Hepatocyte (in vitro differentiated cells): ENCODE measurements at regions not wholly inside any gene's neighbourhood (a gene's known extent, or its start where the extent isn't known, plus 50 kb on each side); places are given as distances from the start of the nearest gene placed in this dataset.

Source experiments
- DNase-seq: peaks from one replicate; pipeline ENCODE4 v3.0.0-alpha.2; 2016; ENCODE audit warnings: low spot score
- H2AFZ ChIP-seq: fragments of 200-600 bp; sonication (generic); 2 replicates; pipeline ENCODE4 v1.6.0; 2016; ENCODE audit warnings: antibody characterized with exemption, mild to moderate bottlenecking
- H3K27ac ChIP-seq: fragments of 200-600 bp; sonication (generic); 2 replicates; pipeline ENCODE4 v1.5.1; 2016; ENCODE audit warnings: mild to moderate bottlenecking
- H3K27me3 ChIP-seq: fragments of 200-600 bp; sonication (generic); 2 replicates; pipeline ENCODE4 v1.6.1; 2016
- H3K36me3 ChIP-seq: fragments of 200-600 bp; sonication (generic); replicated peaks from 2 replicates; pipeline ENCODE4 v1.5.1; 2016; ENCODE audit warnings: low read depth; ENCODE audit not compliant: insufficient read depth
- H3K4me1 ChIP-seq: fragments of 200-600 bp; sonication (generic); 2 replicates; pipeline ENCODE4 v1.5.1; 2016; ENCODE audit warnings: mild to moderate bottlenecking, moderate library complexity; ENCODE audit not compliant: insufficient read depth
- H3K4me2 ChIP-seq: fragments of 200-600 bp; sonication (generic); 2 replicates; pipeline ENCODE4 v1.6.0; 2016
- H3K4me3 ChIP-seq: fragments of 200-600 bp; sonication (generic); 2 replicates; pipeline ENCODE4 v1.5.1; 2016; ENCODE audit warnings: mild to moderate bottlenecking
- H3K79me2 ChIP-seq: fragments of 200-600 bp; sonication (generic); 2 replicates; pipeline ENCODE4 v1.6.0; 2017; ENCODE audit warnings: mild to moderate bottlenecking
- H3K9me2 ChIP-seq: fragments of 200-600 bp; sonication (generic); replicated peaks from 2 replicates; pipeline ENCODE4 v1.6.0; 2017; ENCODE audit warnings: mild to moderate bottlenecking; ENCODE audit not compliant: insufficient read depth
- H3K9me3 ChIP-seq: fragments of 200-600 bp; sonication (generic); 2 replicates; pipeline ENCODE4 v1.5.1; 2016; ENCODE audit warnings: low read depth, mild to moderate bottlenecking
- H4K20me1 ChIP-seq: fragments of 200-600 bp; sonication (generic); 2 replicates; pipeline ENCODE4 v1.6.0; 2016; ENCODE audit warnings: mild to moderate bottlenecking; ENCODE audit not compliant: insufficient read depth, poor library complexity, severe bottlenecking
- EZH2 ChIP-seq: fragments of 200-600 bp; sonication (generic); IDR thresholded peaks from 2 replicates; pipeline ENCODE4 v1.6.1; 2016; ENCODE audit warnings: antibody characterized with exemption, mild to moderate bottlenecking, borderline replicate concordance
- EZH2phosphoT487 ChIP-seq: fragments of 200-600 bp; sonication (generic); IDR thresholded peaks from one replicate; pipeline ENCODE4 v1.6.1; 2018; ENCODE audit warnings: antibody characterized with exemption, mild to moderate bottlenecking, low read depth, moderate library complexity; ENCODE audit not compliant: unreplicated experiment, severe bottlenecking
- WGBS: methylation state at CpG from one replicate; pipeline ENCODE4 v1.1.6; 2016; ENCODE audit warnings: low lambda C conversion rate; ENCODE audit errors: missing lambda C conversion rate; 5-methylcytosine and 5-hydroxymethylcytosine counted together
- TF ChIP-seq, protein P1 (sequence below): fragments of 200-600 bp; sonication (generic); IDR thresholded peaks from 2 replicates; pipeline ENCODE4 v1.5.1; 2016; ENCODE audit warnings: antibody characterized with exemption, mild to moderate bottlenecking; ENCODE audit not compliant: poor library complexity

DNA sequence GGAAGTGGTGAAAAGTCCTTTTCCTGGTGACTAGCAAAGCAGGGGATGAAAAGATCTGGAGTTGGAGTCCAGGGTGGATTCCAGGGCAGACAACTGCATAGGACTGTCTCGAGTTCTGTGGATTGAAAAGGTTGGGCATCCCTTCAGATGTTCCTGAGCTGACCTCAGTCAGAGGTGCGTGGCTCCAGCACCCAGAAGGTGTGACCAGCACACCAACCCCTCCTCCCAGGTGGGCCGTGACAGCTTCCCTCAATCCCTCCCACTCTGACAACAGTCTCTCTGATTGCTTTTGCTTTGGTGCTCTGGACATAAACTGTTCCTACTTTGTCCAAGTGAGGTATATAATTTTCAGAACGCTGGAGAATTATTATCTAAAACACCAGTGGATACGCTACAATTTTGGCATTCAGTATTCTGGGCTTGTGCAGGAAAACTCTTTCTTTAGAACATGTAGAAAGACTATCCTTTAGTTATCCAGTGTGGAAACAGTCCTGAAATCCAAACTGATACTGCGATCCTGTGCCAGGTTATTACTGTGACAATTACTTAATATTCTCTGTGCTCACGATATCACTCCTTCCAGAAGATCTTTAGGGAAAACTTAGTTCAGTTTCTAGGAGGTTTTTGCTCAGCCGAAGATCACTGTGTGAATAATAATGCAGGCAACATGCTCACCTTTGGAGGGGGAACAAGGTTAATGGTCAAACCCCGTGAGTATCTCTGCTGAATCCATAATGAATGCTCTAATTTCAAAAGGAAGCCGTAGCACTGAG, 87.9 kb downstream of the DAD1 start:
- Histone ChIP-seq H2AFZ (no peak overlapping the region), H3K9me3 (no peaks in the 10 kb centered on the region), H3K27me3 (no peaks in the 10 kb centered on the region), H3K27ac (no peak overlapping the region), H4K20me1 (no peaks in the 10 kb centered on the region), H3K4me2 (no peak overlapping the region), H3K4me3 (no peak overlapping the region), H3K36me3 (no peaks in the 10 kb centered on the region), H3K9me2 (no peaks in the 10 kb centered on the region), H3K4me1 (no peaks in the 10 kb centered on the region), H3K79me2 (no peaks in the 10 kb centered on the region)
- 75% methylated on average over 10 of the region's 10 CpGs for WGBS
- no peak for DNase-seq
- TF ChIP-seq EZH2phosphoT487 (no peak), EZH2 (no peak)
- TF ChIP-seq, protein P1, sequence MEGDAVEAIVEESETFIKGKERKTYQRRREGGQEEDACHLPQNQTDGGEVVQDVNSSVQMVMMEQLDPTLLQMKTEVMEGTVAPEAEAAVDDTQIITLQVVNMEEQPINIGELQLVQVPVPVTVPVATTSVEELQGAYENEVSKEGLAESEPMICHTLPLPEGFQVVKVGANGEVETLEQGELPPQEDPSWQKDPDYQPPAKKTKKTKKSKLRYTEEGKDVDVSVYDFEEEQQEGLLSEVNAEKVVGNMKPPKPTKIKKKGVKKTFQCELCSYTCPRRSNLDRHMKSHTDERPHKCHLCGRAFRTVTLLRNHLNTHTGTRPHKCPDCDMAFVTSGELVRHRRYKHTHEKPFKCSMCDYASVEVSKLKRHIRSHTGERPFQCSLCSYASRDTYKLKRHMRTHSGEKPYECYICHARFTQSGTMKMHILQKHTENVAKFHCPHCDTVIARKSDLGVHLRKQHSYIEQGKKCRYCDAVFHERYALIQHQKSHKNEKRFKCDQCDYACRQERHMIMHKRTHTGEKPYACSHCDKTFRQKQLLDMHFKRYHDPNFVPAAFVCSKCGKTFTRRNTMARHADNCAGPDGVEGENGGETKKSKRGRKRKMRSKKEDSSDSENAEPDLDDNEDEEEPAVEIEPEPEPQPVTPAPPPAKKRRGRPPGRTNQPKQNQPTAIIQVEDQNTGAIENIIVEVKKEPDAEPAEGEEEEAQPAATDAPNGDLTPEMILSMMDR, result no peak

DNA sequence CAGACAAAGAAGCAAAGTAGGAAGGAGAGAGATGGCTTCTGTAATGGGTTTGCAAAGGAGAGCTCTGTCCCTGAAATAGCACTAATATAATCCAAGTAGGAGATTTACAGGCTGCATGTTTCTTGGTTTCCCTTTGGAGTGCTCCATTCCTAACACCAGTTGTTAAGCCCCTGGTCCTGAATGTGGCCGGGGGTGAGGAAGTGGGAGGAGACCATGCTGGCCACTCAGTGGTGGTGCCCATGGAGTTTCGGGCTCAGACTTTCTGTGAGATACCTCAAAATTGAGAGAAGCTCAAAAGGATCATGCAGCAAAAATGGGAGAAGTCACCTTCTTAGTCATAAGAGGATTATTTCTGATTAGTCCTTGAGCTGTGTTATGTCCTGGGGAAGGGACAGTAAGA, 88.5 kb downstream of the DAD1 start:
- 59% methylated on average over 2 of the region's 2 CpGs for WGBS
- Histone ChIP-seq H4K20me1 (no peaks in the 10 kb centered on the region), H3K4me2 (no peak overlapping the region), H2AFZ (no peak overlapping the region), H3K9me2 (no peaks in the 10 kb centered on the region), H3K4me3 (no peak overlapping the region), H3K27ac (no peak overlapping the region), H3K4me1 (no peaks in the 10 kb centered on the region), H3K27me3 (no peaks in the 10 kb centered on the region), H3K9me3 (no peaks in the 10 kb centered on the region), H3K79me2 (no peaks in the 10 kb centered on the region), H3K36me3 (no peaks in the 10 kb centered on the region)
- TF ChIP-seq EZH2, result no peak
- TF ChIP-seq, protein P1, result no peak
- TF ChIP-seq EZH2phosphoT487, result no peak
- no peak for DNase-seq

DNA sequence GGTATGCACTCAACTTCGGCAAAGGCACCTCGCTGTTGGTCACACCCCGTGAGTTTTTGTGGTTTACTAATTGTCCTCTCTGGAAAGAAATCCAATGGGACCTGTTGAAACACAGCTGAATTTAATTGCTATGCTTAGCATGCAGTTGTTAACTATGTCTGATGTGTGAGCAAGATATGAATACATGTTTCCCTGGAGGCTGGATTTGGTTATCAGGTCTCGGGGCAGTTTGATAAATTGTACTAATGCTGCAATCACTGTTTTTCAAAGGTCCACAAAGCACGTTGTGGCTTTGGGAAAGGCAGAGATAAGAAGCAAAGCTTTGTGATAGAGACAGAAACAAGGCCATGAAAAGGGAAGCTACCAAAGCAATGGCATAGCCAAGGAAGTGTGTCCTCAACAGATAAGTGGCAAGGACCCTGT, 91.3 kb downstream of the DAD1 start:
- no peak overlapping the region for H3K27ac ChIP-seq
- no peak overlapping the region for H3K4me3 ChIP-seq
- H3K9me3 ChIP-seq, result no peaks in the 10 kb centered on the region
- H3K36me3 ChIP-seq, result no peaks in the 10 kb centered on the region
- TF ChIP-seq, protein P1, result no peak
- TF ChIP-seq EZH2, result no peak
- no peak for TF ChIP-seq EZH2phosphoT487
- H4K20me1 ChIP-seq, result no peaks in the 10 kb centered on the region
- WGBS, result 51% methylated on average over 5 of the region's 5 CpGs
- H3K4me1 ChIP-seq, result no peaks in the 10 kb centered on the region
- no peak overlapping the region for H2AFZ ChIP-seq
- H3K9me2 ChIP-seq, result no peaks in the 10 kb centered on the region
- no peaks in the 10 kb centered on the region for H3K79me2 ChIP-seq
- no peak overlapping the region for H3K4me2 ChIP-seq
- no peaks in the 10 kb centered on the region for H3K27me3 ChIP-seq
- DNase-seq, result no peak

DNA sequence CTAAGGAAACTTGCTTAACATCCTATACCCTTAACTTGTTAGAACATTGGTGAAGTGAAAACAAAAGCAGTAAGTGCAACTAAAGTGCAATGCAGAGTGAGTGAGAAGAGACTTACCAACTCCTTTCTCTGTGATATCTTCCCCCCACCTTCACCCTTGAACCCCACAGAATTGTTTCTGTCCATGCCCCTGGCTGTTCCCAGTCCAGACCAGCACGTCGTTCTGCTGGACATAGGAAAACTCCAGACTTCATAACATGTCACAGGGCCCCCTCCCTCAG, 91.9 kb downstream of the DAD1 start:
- no peak for DNase-seq
- Histone ChIP-seq H3K27ac (no peak overlapping the region), H3K4me2 (no peak overlapping the region), H4K20me1 (no peaks in the 10 kb centered on the region), H3K4me3 (no peak overlapping the region), H3K79me2 (no peaks in the 10 kb centered on the region), H3K9me3 (no peaks in the 10 kb centered on the region), H2AFZ (no peak overlapping the region), H3K4me1 (no peaks in the 10 kb centered on the region), H3K9me2 (no peaks in the 10 kb centered on the region), H3K27me3 (peaks cover 6% of the 10 kb centered on the region), H3K36me3 (no peaks in the 10 kb centered on the region)
- TF ChIP-seq EZH2 (no peak), EZH2phosphoT487 (no peak)
- TF ChIP-seq, protein P1, result no peak
- WGBS, result 100% methylated on average over 2 of the region's 2 CpGs
